ENCODE measurements at regions not wholly inside any gene's neighbourhood (a gene's known extent, or its start where the extent isn't known, plus 50 kb on each side); places are given as distances from the start of the nearest gene placed in this dataset.

- TF ChIP-seq CHD7 (IDR thresholded peaks at IDR 0.05; ENCODE audit: insufficient replicate concordance, low read length), result no peak
- no peak for TF ChIP-seq CBX8 (IDR thresholded peaks at IDR 0.05; ENCODE audit: borderline replicate concordance, low read depth, low read length)
- TF ChIP-seq BACH1 (IDR thresholded peaks at IDR 0.05; ENCODE audit: low read length), result no peak
- no peak for TF ChIP-seq CHD2 (IDR thresholded peaks at IDR 0.05; ENCODE audit: low read length)
- TF ChIP-seq EZH2 (IDR thresholded peaks at IDR 0.05; ENCODE audit: low read depth, low read length, severe bottlenecking), result no peak
- TF ChIP-seq NRF1 (IDR thresholded peaks at IDR 0.05; ENCODE audit: low read depth, low read length), result no peak
- no peak for TF ChIP-seq RNF2 (IDR thresholded peaks at IDR 0.05; ENCODE audit: borderline replicate concordance, low read depth, low read length, missing control alignments, poor library complexity, severe bottlenecking)
Observed at GRCh38 chr7:41108821-41109220, 594.1 kb downstream of the INHBA start (continued).
